ENCODE measurements at regions not wholly inside any gene's neighbourhood (a gene's known extent, or its start where the extent isn't known, plus 50 kb on each side); places are given as distances from the start of the nearest gene placed in this dataset.
A peak's percentile ranks its signal among the peaks of the same experiment; 100 is the strongest.

- no peak for DNase-seq (ENCODE audit: low spot score)
These were observed 66.6 kb upstream of the MGMT start for GRCh38 chr10:129400426-129400825.

GRCh38 chr10:129402459-129402858 is 64.6 kb upstream of the MGMT start:
- no peak for DNase-seq (ENCODE audit: low spot score)

- DNase-seq (ENCODE audit: low spot score) = no peak
These were observed 63.0 kb upstream of the MGMT start for GRCh38 chr10:129404091-129404490.

GRCh38 chr10:129405389-129405788 is 61.7 kb upstream of the MGMT start:
- DNase-seq (ENCODE audit: low spot score) = no peak

- DNase-seq (ENCODE audit: low spot score) = no peak
These were observed 56.2 kb upstream of the MGMT start for GRCh38 chr10:129410688-129411392.

- DNase-seq (ENCODE audit: low spot score) = no peak
These were observed 55.7 kb upstream of the MGMT start for GRCh38 chr10:129411393-129411705.

- no peak for DNase-seq (ENCODE audit: low spot score)
These were observed 55.3 kb upstream of the MGMT start for GRCh38 chr10:129411772-129412171.

- DNase-seq (ENCODE audit: low spot score) = no peak
These were observed 54.0 kb upstream of the MGMT start for GRCh38 chr10:129413024-129413423.

- DNase-seq (ENCODE audit: low spot score) = no peak
These were observed 51.6 kb upstream of the MGMT start for GRCh38 chr10:129415215-129416140.

- DNase-seq (ENCODE audit: low spot score) = no peak
These were observed 50.9 kb upstream of the MGMT start for GRCh38 chr10:129416155-129416554.

- peak; percentile 47 for DNase-seq (ENCODE audit: low spot score)
These were observed 49.9 kb upstream of the MGMT start for GRCh38 chr10:129416956-129417765.
